ENCODE measurements at regions not wholly inside any gene's neighbourhood (a gene's known extent, or its start where the extent isn't known, plus 50 kb on each side); places are given as distances from the start of the nearest gene placed in this dataset.
"Not testable (repeated sequence)": the region's sequence is repeated elsewhere in the genome, so short reads cannot be mapped to it uniquely, and the experiment has no call there.

DNA sequence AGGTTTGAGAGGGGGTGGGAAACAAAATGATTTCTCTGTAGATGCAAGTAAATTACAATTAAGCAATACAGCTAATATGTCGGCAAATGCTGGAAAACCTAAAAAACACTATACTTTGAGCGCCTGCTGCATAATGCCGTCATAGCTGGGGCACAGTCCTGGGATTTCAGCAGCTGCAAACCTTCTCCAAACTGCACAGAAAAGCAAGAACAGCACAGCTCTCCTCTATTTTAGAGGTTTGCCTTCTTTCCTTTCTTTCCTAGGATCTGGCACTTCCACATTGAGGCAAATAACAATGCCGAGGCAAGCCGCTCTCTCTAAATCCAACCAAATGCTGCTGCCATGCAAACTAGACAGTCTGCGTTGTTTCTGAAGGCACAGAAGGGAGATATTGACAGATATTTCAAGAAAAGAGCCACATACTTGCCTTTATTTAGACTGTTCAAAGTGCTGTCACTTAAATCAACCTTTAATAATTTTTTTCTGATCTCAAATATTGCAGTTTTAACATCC lies 287.1 kb upstream of the G2E3 start:
- no peak for DNase-seq

DNA sequence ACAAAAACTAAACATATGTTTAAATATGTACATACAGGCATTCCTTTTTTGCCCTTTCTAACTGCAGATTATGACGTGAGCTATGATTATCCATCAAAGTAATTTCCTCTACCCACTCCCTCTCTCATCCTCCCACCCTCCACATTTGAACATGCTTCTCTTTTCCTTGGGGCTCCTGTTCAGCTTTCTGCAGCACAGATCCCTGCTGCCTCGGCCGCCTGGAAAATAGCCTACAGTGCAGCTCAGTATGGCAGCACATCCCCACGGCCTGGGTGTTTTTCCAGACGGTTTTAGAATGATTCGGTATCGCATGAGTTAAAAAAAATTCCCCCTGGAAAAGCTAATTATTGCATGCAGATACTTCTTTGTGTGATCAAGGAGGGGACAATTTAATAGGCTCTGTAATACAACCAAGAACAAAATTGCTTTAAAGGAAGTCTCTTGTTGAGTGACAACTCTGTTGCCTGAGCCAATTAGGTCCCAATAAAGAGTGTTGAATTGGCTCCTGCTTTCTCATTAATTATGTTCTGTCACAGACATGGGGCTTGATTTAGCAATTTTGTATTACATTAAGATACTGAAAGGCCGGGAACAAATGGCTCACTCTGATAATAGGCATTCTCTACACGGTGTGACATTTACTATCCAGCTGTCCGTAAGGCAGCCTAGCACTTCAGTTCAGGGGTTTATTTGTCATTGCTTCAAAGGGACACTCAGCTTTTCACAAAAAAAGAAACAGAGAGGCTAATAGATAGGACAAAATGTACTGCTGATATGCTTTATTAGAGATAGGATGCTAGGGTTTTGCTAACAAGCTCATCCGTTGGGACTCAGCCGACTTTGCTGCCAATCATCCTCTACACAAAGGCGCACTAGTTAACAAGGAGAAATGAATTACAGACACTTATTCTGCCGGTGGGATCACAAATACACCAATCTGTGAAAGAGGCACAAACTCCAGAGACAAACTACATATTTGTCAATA lies 285.8 kb upstream of the G2E3 start:
- no peak for DNase-seq

DNA sequence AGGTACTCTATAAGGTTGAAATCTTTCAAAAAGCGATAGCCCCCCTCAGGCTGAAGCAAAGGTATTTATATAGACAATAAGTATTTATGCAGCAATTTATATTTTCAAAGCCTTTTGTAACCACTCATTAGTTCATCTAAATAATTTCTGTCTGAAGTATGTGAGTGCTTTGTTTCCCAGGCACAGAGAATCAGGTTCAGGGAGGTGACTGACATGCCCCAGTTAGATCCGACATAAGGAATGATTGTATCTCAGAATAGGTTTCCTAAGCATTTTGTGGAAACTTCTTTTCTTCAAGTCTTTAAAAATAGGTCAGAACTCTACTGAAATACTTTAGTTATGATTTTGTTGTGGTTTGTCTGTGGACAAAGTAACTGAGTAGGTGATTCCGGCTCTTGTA lies 283.4 kb upstream of the G2E3 start:
- DNase-seq: no peak

DNA sequence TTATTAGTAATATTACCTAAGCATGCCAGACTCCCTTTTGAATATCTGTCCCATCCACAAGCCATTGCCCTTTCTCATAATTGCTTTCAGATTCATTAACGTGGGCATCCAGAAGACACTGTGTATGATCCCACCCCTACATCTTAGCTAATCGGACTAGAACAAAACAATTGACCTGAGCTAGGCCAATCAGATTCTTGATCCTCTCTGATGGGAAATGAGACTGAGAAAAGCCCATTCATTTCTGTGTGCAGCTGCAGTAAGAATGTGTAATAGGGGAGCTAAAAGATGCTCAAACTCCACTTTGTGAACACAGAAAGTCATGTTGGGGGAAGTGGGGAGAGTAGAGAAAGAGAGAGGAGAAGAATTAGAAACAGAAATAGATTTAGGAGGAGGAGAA lies 281.7 kb upstream of the G2E3 start:
- no peak for DNase-seq

DNA sequence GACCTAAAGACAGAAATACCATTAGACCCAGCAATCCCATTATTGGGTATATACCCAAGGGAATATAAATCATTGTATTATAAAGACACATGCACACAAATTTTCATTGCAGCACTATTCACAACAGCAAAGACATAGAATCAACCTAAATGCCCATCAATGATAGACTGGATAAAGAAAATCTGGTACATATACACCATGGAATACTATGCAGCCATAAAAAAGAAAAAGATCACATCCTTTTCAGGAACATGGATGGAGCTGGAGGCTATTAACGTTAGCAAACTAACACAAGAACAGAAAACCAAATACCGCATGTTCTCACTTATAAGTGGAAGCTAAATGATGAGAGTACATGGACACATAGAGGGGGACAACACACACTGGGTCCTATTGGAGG lies 280.1 kb upstream of the G2E3 start:
- not testable (repeated sequence) for DNase-seq

DNA sequence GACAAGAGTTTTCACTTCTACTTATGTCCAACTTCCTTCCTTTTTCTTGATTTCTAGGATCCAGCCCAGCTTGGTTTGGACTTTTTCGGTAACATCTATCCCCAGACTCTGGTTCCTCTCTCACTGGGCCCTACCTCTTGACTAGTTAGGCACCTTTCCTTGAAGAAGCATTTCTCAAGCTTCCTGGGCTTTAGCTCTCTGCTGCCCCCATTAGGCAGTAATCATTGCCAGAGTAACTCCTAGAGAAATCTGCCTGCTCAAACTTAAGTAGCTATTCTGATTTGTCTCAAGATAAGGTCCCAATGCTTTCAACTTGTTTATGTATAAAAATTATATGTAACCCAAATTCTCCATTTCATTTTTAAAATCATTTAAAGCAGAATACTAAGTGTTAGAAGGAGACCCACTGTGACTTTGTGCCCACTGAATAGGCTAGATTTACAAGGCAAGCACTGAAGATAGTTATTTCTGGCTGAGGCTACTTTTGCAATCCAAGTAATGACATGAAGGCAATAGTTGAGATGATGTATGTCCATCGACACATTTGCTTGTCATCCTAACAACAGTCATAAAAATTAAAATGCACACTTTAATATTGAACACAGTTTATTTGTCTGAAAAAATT lies 275.0 kb upstream of the G2E3 start:
- DNase-seq: no peak

DNA sequence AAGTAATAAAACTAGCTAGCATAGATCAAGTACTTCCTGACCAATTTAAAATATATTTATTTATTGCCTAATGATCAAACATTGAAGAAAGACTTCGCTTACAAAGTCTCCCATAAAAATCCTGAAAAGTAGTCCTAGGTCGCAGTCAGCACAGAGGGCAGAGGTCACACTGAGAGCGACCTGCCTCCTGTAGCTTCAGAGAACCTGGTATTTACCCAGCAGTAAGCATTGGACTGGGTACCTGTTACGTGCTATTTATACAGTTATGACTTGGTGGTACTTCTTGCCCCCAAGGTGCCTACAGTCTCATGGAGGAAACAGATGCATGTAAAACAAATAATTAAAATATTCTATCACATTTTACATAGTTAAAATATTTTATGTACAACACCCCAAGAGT lies 274.1 kb upstream of the G2E3 start:
- DNase-seq: no peak

DNA sequence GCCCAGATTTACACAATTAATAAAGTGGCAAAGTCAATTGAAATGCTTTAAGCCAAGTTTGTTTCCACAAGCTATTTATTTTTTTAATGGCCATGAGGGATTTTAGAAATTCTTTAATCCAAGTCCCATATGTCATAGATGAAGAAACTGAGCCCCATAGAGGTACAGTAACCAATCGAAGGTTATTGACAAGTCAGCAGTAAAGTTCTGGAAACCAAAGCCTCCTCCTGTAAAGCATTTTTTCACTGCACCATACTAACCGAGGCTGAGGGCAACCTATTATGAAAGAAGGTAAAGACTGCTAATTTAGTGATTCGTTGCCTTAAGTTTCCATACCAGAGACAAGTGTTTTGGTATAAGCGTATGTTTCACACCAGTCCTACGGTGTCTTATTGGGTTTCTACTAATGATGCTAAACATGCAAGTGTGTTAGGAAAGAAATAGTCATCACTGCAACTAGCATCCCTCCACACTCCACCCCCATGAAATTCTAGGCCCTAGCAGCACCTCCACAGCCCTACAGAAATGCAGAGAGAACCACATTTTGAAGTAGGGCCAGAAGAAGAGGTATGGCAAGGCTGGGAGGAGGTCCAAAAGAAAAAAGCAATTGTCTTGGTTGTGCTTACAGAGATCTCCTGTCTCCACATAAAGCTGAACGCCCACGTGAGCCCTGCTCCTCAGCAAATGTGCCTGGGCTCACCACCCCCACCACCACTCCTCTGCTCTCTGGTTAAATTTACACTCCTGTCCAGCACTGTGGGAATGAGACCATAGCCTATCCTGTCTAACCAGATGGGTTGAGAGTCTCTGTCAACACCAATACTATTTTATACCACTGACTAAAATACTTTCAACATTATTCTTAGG lies 271.1 kb upstream of the G2E3 start:
- no peak for DNase-seq

DNA sequence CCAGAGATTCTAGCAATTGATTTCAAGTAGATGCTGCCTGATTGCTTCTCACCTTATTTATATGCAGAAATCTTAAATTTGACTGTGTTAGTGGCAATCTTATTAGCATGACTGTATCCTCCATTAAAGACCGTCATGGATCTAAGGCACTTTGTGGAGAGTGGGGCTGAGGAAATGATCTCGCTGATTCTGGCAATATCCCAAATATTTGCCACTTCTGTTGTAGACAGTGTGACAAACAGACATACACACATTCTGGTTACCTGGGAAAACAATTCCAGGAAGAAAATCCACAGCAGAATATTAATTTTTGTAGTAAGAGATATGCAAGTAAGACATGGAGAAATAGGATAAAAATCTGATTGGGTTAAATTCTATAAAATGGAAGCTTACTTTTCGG lies 269.0 kb upstream of the G2E3 start:
- no peak for DNase-seq

DNA sequence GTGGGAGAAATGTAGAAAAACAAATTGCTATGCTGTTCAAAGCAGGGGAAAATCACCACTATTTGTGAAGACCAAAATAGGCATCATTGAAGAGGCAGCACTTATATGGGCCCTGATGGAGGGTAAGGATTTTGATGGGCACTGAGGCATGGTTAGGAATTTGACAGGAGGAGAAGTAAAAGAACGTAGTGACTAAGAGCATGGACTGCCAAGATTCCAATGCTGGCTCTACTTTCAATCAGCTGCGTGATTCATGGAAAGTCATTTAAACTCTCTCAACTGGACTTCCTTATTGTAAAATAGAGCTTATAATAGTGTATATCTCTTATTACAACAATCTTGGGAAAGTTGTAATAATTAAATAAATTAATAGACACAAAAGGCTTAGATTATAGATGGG lies 267.7 kb upstream of the G2E3 start:
- DNase-seq: no peak

DNA sequence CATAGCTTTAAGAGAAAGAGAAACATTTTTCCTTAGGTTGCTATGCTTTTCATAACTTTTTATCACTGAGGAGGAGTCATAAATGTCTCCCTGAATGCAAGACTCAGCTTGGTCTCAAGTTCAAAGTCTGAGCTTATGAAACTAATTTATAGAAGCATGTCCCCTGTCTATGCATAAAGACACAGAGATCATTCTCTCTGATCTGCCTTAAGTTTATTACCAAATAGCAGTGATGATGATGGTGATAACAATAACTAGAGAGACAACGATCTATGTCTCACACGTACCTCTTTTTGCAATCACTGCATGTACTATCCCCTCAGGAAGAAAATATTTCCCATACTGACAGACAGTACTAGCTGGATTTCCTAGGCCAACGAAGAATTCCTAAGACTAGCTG lies 266.4 kb upstream of the G2E3 start:
- DNase-seq: no peak

DNA sequence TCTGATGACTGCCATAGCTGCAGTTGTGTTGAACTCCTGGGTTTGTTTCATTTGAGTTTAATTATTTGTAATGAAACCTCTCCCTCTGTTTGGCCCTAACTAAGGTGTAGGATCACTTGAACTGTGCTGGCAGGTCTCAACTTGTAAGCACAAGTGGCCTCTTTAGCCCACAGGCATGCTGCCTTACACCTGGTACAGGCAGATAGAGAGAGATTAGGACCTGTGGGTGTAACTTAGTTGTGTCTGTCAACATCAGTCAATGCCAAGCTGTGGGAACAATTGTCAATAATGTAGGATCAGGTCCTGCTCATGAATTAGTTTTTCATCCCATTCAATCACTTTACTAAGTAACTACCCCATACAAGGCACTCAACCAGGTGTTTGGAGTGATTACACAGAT lies 263.0 kb upstream of the G2E3 start:
- DNase-seq: no peak

DNA sequence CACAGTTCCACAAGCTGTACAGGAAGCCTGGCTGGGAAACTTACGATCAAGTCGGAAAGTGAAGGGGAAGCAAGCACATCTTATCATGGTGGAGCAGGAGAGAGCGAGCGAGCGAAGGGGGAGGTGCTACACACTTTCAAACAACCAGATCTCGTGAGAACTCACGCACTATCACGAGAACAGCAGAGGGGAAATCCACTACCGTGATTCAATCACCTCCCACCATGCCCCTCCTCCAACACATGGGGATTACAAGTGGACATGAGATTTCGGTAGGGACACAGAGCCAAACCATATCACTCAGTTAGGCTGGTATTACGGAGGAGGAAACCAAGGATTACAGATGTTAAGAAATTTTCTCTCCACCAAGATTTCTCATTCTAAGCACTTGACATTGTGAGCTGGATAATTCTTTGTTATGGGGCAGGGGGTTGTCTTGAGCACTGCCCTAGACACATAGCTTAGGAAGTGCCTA lies 262.0 kb upstream of the G2E3 start:
- no peak for DNase-seq

DNA sequence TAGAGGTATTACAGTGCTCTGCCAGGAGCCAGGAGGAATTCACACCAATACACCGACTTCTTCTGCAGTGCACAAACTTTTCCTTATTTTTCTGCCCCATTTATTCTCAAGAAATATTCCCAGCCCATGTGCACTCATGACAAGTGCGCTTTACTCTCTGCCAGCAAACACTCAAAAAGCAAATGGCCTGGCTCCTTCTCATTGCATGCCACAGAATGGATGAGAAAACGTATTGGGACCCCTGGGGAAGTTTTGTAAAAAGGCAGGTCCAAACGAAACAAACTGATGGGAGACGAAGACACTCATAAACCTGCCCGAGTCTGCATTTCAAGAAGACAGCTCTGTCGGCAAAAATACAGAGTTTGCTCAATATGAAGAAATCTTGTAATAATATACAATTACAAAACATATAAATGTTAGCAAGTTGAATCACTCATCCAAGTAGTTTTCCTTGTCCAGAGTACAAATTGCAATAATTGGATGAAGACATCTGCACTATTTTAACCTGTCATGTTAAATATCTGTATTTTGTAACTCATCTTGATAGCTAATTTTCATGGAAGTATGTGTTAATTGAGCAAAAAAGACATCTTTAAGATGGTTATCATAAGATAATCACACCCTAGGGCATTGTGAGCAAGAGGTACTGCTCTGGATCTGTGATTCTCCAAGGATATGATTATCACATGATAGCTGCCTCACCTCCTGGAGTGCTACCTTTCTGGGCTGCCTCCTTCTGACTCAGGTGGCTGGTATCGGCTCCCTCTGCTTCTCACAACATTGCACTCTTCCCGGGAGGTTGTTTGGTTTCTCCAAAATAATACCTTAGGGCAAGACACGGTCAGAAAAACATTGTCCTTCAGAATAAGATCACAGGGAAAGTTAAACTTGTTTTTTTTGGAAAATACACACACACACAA lies 260.8 kb upstream of the G2E3 start:
- no peak for DNase-seq

DNA sequence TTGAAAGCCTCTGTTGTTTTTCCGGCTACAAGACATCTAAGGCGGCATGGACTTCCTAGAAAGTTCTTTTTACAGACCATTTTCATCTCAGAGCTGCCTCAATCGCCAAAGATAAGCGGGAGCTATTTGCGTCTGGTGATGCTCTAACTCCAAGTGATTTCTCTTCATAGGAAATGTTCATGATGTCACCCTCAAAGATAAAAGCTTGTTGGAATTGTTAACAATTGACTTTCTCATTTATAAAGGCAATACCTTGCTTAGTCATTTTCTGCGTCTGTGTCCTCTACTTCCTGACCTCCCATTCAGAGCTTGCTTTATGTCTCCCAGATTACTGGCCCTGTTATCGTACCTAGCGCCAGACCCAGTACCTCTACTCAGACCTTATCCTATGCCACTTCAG lies 259.0 kb upstream of the G2E3 start:
- DNase-seq: no peak

DNA sequence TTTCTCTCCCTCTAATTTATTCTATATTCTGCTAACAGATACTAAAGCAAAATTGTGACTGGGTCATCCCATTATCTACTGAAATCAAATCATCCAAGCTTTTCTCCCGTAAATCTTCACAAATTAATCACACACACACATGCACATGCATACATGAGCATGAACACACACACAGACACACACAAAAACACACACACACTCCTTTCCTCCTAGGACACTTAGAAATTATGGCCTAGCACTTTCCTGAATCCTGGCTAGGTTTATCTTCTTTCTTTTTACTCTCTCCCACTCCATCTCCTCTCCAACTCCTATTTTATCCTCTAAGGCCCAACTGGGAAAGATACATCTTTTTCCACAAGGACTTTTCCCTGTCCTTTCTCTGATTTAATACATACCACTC lies 255.6 kb upstream of the G2E3 start:
- DNase-seq: no peak

DNA sequence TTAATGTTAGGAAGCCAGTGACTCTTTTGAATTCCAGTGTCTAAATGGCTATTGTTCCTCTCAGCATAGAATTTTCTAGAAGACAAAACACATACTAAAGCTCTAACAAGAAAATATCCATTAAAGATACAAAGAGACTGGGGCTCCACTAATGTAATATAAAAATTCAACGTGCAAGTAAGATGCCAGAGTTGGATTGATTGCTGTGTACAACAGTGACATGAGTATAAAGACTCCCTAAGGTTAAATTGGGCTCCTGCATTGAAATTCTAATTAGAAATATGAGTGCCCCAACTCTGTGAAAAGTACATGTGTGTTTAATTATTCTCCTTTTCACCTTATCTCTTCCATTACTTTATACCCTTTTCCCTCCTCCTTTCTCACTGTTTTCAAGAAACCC lies 253.6 kb upstream of the G2E3 start:
- DNase-seq: no peak

DNA sequence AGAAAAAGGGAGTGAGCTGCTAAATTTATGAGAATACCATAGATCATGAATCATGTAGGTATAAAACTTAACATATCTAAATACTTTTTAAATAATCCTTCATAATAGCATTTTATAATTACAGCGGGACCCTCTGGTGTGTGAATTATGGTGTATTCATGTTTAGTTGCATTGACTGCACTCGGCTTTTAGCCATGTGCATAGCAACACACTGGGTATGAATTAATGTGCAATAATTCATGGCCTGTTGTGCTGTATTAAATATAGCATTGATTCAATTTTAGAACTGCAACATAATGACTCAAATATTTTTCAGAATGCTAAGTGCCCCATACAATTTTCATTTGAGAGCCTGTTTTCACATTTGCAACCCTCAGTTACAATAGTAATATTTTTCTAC lies 249.6 kb upstream of the G2E3 start:
- no peak for DNase-seq

DNA sequence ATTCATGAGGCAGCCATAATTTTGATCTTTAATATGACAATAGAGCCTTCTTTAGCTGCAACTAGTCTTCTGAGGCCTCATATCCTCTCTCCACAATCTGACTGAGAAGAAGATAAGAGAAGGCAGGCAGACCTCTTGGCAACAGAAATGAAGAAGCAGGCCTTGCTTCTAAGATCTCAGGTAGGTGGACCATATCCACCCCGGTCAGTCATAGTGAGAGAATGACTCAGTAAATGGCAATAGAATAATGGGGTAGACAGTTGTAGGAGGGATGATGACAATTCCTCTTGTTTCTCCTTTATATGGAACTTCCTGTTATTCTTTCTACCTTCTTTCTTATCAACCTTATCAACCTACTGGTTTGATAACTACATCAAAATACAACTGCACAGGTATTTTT lies 246.7 kb upstream of the G2E3 start:
- no peak for DNase-seq

DNA sequence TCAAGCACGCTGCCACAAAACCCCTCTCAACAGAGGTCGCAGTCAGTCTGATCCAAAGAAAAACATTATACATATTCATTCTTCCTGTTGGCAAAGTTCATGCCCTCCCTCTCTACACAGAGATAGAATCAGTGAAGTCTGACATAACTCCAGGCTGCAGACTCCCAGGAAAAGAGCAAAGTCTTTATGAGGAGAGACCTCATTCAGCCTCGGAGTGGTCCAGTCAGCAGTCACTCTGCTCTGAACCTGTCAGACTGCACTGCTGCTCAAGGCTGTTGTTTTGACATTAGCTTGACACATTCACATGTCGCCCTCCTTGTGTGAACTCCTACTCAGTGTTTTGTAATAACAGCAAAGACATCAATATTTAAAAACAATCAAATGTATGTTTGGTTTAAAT lies 241.2 kb upstream of the G2E3 start:
- DNase-seq: no peak

DNA sequence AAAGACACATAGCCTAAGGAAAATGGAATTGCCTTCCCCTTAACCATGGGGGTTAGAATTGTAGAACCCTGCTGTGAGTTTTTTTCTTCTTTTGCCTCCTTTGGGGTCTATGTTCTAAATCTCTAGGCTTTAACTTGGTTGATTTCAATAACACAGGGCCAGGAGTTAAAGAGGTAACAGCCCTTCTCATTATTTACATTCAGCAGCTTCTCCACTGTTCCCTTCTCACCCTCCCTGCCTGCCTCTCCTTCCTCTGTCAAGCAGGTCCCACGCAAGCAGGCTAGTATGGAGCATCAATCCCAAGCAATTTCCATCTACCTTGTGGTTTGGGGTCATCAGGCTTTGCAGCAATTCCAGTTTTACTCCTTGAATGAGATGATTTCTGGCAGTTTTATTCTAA lies 236.1 kb upstream of the G2E3 start:
- no peak for DNase-seq

DNA sequence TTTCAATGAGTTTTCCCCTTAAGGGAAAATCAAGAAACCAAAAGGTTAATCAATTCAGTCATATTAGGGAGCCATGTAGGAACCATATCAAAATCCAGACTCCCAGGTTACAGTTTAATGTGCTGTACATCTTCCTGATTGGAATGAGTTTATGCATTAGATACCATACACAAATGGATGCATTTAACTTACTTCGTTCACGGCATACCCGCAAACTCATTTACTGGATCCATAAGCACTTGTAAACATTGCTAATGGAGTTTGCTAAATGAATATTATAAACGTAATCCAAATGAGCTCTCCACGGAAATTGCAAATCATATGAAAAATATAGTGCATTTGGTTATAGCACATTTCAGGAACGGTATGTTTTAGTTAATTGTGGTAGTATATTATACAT lies 228.9 kb upstream of the G2E3 start:
- DNase-seq: no peak

Measured in T-helper 9 cell (primary cell).